Ishikawa (cell line): ENCODE measurements at regions not wholly inside any gene's neighbourhood (a gene's known extent, or its start where the extent isn't known, plus 50 kb on each side); places are given as distances from the start of the nearest gene placed in this dataset.

Experiments
- EGR1 ChIP-seq: IDR thresholded peaks from 2 replicates; pipeline ENCODE4 v1.6.1; 2012
- EP300 ChIP-seq: IDR thresholded peaks from 2 replicates; pipeline ENCODE4 v1.6.1; 2012; ENCODE audit warnings: borderline replicate concordance
- TAF1 ChIP-seq: IDR thresholded peaks from 2 replicates; pipeline ENCODE4 v1.6.1; 2012; ENCODE audit warnings: low read depth, mild to moderate bottlenecking

DNA sequence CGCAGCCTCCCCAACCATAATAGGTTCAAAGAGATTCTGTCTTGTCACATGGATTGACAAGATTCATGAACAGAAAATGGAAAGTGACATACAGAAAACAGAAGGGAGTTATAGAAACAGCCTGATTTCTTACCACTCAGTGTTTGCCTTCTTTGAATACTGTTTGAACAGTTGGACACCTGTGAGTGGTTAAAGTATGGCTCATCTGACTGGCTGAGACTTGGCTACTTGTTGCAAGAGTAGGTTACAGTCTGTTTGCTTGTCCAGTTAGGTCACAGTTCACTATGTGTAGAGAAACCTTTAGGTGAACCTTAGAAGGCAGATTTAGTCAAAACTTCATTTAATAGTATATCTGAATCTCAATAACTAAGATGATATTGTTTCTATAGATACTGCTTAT, 1003.9 kb upstream of the EPHA6 start:
- TF ChIP-seq EGR1 (no peak), EP300 (no peak), TAF1 (no peak)
